ENCODE measurements at regions not wholly inside any gene's neighbourhood (a gene's known extent, or its start where the extent isn't known, plus 50 kb on each side); places are given as distances from the start of the nearest gene placed in this dataset.

DNA sequence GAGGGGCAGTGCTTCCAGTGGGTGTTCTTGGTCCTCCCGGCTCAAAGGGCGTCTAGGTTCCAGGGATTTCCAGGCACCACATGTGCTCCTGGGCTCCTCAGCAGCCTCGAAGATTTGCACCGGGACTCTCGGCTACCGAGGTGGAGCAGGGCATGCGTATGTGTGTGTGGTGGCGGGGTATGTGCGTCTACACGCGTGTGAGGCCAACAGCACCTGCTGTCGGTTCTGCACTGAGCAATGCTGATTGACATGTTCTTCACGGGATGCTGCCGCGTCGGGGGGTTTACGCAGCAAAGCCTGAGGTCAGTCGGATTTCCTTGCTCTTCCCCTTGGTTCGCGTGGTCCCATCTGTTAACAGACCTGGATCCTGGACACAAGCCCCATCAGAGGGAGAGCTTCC, 119.8 kb downstream of the NDUFA10 start:
- TF ChIP-seq, protein P1, sequence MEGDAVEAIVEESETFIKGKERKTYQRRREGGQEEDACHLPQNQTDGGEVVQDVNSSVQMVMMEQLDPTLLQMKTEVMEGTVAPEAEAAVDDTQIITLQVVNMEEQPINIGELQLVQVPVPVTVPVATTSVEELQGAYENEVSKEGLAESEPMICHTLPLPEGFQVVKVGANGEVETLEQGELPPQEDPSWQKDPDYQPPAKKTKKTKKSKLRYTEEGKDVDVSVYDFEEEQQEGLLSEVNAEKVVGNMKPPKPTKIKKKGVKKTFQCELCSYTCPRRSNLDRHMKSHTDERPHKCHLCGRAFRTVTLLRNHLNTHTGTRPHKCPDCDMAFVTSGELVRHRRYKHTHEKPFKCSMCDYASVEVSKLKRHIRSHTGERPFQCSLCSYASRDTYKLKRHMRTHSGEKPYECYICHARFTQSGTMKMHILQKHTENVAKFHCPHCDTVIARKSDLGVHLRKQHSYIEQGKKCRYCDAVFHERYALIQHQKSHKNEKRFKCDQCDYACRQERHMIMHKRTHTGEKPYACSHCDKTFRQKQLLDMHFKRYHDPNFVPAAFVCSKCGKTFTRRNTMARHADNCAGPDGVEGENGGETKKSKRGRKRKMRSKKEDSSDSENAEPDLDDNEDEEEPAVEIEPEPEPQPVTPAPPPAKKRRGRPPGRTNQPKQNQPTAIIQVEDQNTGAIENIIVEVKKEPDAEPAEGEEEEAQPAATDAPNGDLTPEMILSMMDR (IDR thresholded peaks at IDR 0.05) = no peak
- TF ChIP-seq POLR2A (IDR thresholded peaks at IDR 0.05) = no peak
